GM18873 (cell line): ENCODE measurements at regions not wholly inside any gene's neighbourhood (a gene's known extent, or its start where the extent isn't known, plus 50 kb on each side); places are given as distances from the start of the nearest gene placed in this dataset.
"Not testable (repeated sequence)": the region's sequence is repeated elsewhere in the genome, so short reads cannot be mapped to it uniquely, and the experiment has no call there.

Experiments used
- ATAC-seq: cut with Tn5 transposase; IDR thresholded peaks from one replicate; pipeline ENCODE4 v1.9.1; 2021; ENCODE audit warnings: mild to moderate bottlenecking, moderate library complexity, moderate number of reproducible peaks; ENCODE audit not compliant: unreplicated experiment, low FRiP score

DNA sequence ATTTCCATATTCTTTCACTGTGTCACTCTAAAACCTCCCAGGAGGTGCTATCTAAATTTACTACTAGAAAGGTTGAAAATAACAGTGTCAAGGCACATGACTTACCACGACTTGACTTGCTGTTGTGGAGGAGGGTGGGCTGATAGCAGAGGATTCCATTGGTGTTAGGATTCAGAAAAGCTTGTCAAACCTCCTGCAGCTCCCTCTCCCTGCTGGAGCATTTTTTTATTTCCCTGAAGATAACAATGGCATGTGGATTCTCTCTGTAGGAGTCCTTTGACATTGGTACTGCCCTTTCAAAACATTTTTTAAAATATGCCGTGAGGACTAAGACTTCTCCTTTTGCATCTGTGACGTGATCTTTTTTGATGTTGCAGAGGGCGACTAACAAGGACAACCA is 696.9 kb upstream of the GYPC start:
- no peak for ATAC-seq

DNA sequence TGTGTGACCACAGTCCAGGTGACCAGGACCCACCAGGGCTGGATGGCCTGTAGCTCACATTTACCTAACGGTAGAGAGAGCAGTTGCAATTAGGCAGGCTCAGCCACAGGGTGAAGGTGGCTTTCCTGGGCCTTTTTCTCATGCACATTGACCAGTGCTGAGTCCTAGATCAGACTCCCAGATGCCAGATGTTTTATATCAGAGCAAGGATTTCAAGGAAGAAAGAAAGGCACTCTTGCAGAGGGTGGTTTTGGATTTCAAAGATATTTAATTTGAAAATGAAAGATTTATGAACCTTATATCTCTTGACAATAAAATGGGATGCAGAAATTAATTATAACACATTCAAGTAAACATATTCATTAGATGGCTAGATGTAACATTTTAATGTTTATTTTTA is 694.2 kb upstream of the GYPC start:
- ATAC-seq: no peak

DNA sequence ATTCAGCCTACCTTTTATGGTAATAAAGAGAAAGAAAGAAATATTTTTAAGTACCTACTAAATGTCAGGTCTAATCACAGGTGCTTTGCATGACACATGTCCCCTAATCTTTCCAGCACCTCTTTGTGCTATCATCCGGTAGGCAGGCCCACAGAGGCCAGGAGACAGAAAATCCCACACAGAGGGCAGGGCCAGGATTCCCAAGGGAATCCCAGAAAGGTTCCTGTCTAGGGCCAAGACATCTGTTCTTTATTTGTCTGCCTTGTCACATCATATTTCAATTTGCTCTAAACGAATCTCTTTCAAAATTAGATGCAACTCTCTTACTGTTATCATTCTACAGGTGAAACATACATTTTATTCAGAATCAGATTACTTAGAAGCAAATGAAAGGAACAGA is 676.1 kb upstream of the GYPC start:
- no peak for ATAC-seq

DNA sequence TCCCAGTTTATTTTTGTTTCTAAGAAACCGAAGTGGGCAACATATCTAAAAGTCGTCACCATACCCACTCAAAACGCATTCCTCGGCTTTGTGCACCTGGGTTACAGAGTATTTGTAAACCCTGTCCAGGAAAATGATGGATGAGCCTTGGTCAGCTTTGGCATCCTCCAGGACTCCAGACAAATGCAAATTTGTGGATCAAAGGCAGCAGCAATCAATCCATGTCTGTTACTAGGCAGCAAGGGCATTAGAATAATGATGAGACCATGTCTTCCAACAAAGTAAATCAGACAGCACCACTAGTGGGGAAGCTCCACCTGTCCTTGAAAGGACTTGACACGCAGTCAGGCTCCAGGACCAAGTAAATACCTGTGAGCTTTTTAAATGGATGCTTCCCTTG is 672.6 kb upstream of the GYPC start:
- ATAC-seq: no peak

- ATAC-seq: no peak
Observed at GRCh38 chr2:126029316-126029715, 626.6 kb upstream of the GYPC start.

DNA sequence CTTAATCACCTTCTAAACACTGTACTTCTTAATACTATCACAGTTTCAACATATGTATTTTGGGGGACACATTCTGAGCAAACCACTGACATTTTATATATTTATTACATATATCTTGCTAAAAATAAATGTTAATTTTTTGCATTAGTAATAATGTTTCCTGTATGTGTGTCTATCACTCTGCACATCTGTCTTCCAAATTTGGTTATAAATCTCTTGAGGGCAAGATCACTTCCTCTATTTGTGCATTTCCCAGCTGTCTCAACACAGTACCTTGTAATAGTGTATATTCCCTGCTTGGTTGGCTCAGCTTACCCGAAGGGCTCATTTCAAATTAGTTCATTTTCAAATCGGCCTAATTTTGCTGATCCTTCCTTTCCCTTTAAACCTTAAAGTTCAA is 617.1 kb upstream of the GYPC start:
- no peak for ATAC-seq

- no peak for ATAC-seq
Observed at GRCh38 chr2:126041391-126042047, 614.4 kb upstream of the GYPC start.

DNA sequence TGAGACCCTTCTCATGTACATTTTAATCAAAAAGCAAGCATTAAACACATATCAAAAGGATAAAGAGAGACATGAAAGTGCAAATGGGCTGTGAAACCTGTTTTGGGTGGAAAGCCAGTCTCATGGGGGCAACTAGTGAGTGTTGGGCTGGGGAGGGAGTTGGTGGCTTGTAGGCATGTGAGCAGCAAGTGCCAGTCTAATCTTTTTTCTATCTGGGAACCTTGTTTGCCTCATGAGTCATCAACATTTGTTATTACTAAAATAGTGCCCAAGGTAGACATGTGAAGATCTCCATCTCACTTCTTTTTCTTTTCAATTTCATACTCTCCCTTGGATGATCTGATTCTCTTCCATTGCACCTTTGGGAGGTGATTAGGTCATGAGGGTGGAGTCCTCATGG is 613.9 kb upstream of the GYPC start:
- no peak for ATAC-seq

- ATAC-seq: no peak
Observed at GRCh38 chr2:126048719-126049118, 607.2 kb upstream of the GYPC start.

- ATAC-seq: no peak
Observed at GRCh38 chr2:126049461-126049860, 606.5 kb upstream of the GYPC start.

DNA sequence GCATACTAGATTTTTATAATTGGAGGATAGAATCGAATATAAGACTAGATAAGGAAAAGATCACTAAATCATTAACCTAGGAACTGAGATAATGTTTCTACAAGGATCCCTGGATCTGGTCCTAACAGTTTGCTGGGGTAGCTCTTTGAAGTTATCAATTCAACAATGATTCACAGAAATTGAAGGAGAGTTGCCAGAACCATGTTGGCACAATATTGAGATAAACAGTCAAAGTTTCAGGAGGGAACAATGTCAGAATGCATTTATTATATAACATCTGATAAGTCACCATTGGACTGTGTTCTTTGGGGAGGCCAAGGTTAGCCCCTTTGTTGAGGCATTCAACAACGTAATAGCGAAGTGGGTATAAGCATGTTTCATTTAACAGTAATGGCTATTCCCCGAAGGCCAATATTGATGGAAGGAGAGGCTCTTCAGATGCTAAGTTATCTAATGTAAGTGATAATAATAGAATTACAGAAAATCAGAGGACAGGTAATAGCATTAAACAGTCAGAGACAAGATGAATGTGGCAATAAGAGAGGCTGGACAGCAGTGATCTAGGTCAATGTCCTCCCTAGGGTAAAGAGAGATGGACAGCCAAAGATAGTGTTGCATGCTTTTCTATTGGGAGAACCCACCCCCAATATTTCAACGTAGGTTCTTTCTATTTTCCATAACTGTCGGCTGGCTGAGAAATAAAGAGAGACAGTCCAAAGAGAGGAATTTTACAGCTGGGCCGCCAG is 604.8 kb upstream of the GYPC start:
- no peak for ATAC-seq

DNA sequence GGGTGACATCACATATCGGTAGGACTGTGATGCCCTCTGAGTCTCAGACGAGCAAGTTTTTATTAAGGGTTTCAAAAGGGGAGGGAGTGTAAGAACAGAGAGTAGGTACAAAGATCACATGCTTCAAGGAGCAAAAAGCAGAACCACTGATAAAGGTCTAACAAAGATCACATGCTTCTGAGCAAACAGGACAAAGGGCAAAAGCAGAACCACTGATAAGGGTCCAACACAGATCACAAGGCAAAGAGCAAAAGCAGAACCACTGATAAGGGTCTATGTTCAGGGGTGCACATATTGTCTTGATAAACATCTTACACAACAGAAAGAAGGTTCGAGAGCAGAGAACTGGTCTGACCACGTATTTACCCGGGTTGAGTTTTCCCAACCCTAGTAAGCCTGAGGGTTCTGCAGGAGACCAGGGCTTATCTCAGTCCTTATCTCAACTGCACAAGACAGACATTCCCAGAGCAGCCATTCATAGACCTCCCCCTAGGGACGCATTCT is 604.2 kb upstream of the GYPC start:
- not testable (repeated sequence) for ATAC-seq

DNA sequence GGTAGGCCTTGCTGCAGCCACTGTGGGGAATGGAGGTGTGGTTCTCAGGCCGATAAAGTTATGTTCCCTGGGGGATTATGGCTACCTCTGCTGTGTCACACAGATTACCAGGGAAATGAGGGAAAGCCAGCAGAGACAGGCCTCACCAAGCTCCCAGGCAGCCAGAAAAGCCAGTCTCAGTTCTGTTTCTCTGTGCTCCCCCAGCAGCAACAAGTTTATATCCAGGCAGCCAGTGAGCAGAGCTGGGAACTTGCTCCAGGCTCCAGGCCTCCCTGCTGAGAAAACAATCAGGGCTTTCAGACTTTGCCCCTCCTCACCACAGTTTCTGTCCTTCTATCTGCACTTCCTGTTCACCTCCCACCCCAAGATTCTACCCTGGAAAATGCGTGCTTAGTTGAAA is 596.6 kb upstream of the GYPC start:
- ATAC-seq: no peak

GRCh38 chr2:126085011-126085795 is 570.8 kb upstream of the GYPC start:
- ATAC-seq: no peak

- ATAC-seq: no peak
Observed at GRCh38 chr2:126100962-126101361, 555.0 kb upstream of the GYPC start.

- ATAC-seq: no peak
Observed at GRCh38 chr2:126106006-126106405, 550.0 kb upstream of the GYPC start.

GRCh38 chr2:126107883-126108282 is 548.1 kb upstream of the GYPC start:
- ATAC-seq: no peak

DNA sequence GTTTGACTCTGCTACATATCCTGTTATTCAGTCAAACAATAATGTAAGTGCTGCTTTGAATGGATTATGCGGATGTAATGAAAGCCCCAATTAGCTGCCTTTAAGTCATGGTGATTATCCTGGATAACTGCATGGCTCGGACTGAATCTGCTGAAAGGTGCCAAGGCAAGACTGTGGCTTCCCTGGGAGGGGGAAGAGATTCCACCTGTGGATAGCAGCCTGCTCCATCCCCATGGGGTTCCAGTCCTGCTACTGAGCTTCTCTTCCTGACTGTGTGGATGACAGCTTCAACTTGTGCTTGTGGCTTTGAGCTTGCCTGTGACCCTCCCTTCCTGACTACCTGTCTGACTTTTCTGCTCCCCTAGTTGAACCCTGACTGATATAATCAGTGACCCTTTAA is 540.0 kb upstream of the GYPC start:
- ATAC-seq: no peak

DNA sequence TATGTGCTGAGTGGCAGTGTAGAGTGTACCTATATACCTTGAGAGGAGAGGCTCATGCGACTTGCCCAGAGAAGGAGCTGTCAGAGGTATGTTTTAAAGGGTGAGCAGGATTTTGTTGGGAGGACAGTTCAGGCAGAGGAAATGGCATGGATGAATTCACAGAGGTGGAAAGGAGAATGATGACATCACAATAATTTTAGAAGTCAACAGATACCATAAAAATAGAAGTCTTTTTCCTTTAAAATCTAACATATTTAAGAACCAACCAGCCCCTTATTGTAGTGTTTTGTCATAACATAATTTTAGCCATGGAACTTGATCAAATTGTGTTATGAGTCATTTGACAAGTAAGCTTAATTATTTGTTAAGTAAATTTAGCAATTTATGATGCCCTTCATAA is 538.1 kb upstream of the GYPC start:
- ATAC-seq: no peak

GRCh38 chr2:126145752-126146151 is 510.2 kb upstream of the GYPC start:
- ATAC-seq: no peak

DNA sequence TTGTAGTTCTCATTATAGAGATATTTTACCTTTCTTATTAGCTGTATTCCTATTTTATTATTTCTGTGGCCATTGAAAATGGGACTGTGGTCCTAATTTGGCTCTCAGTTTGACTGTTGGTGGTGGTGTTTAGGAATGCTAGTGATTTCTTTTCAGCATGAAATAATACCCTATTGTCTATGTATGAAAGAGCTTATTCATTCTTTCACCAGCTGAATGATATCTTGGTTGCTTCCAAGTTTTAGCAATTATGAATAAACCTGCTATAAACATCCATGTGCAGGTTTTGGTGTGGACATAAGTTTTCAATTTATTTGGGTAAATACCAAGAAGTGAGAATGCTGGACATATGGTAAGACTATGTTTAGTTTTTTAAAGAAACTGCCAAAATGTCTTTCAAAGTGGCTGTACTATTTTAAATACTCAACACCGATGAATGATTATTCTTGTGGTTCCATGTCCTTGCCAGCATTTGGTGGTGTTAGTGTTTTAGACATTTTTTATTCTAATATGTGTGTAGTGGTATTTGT is 501.6 kb upstream of the GYPC start:
- ATAC-seq: no peak
